Activated CD4-positive, alpha-beta T cell treated with anti-CD3 and anti-CD28 coated beads, Interleukin-2, amount 50 U/mL, for 4 hours (primary cell): ENCODE measurements at regions not wholly inside any gene's neighbourhood (a gene's known extent, or its start where the extent isn't known, plus 50 kb on each side); places are given as distances from the start of the nearest gene placed in this dataset.

ENCODE experiments used
- DNase-seq, 2 experiments: peaks; one replicate each; pipeline ENCODE4 v3.0.0-alpha.2; 2020

GRCh38 chr9:129396365-129396708 is 218.3 kb upstream of the IER5L start:
- no peak for DNase-seq

DNA sequence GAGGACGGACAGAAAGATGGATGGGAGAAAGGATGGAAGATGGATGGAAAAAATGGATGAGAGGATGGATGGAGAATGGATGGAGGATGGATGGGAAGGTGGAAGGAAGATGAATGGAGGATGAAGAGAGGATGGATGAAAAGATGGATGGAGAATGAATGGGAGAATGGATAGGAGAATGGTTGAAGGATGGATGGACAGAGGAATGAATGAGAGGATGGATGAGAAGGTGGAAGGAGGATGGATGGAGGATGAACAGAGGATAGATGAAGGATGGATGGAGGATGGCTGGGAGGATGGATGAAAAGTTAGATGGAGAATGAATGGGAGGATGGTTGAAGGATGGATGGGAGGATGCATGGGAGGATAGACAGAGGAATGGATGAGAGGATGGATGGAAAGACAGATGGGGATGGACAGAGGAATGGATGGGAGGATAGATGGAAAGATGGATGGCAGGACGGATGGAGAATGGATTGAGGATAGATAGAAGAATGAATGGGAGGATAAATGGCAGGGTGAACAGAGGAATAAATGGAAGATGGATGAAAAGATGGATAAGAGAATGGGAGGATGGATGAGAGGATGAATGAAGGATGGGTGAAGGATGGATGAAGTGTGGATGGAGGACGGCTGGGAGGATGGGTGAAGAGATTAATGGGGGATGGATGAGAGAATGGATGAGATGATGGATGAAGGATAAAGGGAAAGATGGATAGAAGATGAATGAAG is 217.7 kb upstream of the IER5L start:
- DNase-seq = no peak

DNA sequence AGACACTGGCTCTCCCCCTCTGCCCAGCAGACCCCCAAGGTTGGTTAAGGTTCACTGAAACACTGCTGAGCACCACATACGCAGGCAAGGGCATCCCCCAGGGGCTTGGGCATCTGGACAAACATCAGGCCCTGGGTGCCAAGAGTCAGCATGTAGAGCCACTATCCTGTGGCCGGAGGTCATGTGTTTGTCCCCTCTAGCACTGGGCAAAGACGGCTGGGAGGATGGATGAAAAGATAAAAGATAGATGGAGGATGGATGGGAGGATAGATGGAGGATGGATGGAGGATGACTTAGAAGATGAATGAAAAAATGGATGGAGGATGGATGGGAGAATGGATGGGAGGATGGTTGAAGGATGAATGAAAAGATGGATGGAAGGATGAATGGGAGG is 216.8 kb upstream of the IER5L start:
- DNase-seq = no peak

- no peak for DNase-seq
These were observed 216.2 kb upstream of the IER5L start for GRCh38 chr9:129394061-129394885.

DNA sequence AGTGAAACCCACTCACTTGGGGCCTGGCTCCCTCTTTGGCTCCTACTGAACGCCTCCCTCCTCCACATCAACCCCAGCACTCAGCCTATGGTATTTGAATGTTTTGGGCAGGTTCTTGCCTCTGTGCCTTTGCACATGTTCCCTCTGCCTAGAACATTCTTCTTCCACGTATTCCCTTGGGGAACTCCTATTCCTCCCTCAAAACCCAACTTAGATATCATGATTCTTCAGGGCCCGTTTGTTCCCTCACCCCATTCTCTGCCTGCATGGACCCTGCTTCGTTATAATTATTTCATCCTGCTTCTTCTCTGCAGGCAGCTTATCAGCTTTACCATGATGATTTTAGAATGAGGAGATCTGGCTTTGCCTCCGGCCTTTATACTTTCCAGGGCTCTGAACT is 215.0 kb upstream of the IER5L start:
- no peak for DNase-seq

DNA sequence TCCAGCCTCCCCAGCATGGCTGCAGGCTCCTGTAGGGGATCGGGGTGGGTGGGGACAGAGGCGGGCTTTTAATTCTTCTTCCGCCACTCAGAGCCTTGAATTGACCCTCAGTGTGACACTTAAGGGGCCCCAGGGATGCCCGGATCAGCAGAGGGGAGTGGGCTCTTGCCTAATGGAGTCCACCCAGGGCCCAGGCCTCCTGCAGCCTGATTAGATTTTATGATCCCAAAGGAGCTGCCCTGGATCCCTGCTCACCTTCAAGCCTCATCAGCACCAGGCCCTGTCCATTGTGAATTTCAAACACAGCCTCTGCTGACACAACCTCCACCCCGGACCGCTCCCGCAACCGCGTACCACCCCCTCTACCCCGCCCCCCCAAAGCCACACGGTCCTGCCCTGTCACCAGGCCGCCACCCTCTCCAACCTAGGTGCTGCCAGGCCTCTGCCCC is 214.1 kb upstream of the IER5L start:
- no peak for DNase-seq

DNA sequence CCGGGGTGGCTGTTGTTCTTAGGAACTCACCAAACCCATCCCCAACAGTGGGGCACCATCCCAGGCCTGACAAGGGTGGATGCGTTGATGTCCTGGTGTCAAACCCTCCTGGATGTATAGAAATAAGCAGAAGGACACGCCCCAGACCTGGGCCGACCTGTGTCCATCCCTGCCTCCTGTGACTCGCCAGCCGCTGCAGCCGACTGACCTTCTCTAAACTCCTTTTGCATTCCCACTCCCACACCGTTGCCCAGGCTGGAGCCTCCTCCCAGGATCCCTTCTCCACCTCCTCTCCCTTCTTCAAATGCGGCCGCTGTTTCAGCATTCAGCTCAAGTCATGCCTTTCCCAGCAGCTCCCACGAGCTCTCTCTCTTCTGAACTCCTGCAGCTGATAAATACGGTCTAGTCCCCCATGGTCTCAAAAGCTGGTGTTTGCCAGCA is 213.2 kb upstream of the IER5L start:
- no peak for DNase-seq

DNA sequence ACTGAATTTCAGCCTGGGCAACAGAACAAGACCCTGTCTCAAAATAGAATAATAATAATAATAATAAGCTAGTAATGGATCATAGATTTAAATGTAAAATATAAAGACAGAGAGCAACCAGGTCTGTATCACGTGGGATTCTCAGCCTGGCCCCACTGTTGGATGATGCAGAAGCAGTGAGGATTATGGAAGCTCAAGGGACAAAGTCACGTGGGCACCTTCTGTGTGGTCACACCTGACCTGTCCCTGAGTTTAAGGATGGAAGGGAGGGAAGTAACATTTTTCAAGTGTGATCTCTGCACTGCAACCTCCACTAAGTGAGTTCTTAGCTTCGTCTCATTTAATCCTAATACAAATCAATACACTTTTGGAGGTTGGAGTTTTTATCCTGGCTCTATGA is 212.5 kb upstream of the IER5L start:
- no peak for DNase-seq

- no peak for DNase-seq
These were observed 209.8 kb upstream of the IER5L start for GRCh38 chr9:129387822-129388221.

DNA sequence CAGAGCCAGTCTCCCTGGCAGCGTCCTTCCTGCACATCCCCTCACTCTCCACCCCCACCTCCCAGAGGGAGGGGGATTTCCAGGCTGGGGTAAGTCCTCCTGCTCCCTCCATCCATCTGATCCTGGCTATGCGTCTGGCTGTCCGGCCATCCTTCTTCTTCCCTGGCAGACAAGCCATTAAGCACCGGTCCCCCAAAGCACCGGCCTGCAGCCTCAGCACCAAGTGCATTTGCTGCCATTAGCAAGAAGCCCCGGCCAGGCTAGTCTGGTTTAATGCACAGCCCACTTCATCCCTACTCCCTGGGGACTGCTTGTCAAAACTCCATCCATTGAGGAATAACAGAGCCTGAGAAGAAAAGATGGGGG is 208.7 kb upstream of the IER5L start:
- no peak for DNase-seq

DNA sequence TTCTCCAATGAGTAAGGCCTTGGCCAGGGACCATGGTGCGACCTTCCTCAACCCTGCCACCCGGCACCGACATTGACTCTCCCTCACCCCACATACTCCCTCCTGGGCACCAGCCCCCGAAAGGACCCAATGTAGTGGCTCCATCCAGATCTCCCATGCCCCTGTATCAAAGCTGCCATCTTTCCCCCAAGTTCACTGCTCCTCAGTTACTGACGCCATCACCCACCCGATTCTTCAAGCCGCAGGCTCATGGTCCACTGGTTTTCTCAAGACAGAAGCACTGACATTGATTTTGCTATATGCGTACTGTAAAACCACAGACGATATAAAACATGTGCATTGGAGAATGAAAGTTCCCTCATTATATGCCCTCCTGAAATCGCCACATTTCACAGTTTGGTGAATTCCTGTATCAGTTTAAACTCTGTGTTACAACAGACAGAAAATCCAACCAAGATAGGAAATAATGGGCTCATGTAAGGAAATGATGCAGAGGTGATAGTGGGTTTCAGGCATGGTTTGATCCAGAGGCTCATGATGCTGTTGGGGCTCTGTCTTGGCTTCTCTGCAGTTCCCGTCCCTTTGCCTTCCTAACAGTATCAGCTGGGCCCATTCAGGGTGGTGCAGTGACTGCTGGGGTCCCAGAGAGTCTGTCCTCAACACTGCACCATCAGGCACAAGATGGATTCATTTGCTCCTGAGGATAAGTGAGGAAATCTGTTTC is 207.3 kb upstream of the IER5L start:
- no peak for DNase-seq

DNA sequence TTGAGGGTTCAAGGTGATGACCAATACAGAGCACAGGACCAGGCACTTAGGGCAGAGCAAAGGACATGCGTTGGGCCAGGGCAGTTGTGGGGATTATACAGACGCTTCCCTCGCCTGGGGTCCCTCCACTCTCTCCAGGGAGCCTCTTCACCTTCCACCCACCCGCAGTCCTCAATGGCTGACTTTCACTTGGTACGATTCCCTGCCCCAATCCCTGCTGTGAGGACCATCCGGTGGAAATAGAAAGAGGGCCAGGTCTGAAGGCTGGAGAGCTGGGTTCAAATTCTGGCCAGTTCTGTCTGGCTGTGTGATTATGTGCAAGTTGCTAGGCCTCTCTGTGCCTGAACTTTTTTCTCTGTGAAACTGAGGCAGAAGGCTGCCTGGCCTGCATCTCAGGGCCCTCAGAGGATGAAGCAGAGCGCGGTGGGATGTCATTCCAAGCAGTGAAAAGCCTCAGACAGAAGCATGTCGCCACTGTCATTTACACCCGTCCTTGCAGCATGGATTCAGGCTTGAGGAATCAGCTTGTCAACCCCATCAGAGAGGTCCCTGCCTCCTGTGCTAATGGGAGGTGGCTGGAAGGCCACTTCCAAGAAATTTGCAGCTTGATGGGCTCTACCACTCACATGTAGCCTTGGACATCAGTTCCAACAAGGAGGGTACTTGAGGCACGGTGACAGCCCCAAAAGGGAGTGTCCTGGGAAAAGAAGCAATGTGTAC is 206.6 kb upstream of the IER5L start:
- DNase-seq = no peak

DNA sequence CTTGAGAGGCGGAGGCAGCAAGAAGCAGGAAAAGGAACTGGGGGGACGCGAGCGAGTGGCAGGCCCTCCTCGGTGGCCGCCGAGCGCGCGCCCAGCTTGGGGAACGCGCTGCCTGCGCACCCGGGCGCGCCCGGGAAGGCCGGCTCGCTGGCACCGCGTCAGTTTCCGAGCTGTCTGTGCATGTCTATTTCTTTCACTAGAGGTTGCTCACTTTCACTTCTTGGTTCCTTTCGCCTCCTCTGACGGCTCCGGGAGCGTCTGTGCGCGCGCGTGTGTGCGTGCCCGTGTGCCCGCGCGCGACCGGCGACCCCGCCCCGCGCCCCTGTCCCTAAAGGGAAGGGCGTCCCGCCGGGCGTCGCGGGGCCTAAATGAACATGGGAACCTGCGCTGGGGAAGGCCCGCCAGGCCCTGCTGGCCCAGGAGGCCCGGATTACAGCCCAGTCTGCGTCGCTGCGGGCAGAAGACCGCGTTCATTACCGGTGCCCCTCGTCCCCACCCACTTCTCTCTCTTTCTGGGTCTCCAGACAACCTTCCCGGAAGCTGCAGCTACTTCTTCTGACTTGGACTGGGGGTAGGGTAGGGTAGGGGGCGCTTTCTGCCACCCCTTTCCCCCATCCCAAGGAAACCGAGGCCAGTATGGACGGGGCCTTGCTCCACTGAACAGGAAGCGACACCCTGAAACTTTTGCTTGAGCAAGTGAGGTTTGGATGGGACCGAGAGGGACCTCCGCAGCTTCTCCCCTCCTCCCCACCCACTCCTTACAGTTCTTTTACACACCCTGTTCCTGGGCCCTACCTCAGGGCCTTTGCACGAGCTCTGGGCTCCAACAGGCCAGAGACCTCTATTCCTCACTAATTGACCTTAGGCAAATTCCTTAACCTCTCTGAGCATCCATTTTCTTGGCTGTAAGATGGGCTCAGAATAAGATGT is 205.8 kb upstream of the IER5L start:
- DNase-seq = peak; percentile 59 to 62

GRCh38 chr9:129383019-129383560 is 205.0 kb upstream of the IER5L start:
- DNase-seq = no peak

DNA sequence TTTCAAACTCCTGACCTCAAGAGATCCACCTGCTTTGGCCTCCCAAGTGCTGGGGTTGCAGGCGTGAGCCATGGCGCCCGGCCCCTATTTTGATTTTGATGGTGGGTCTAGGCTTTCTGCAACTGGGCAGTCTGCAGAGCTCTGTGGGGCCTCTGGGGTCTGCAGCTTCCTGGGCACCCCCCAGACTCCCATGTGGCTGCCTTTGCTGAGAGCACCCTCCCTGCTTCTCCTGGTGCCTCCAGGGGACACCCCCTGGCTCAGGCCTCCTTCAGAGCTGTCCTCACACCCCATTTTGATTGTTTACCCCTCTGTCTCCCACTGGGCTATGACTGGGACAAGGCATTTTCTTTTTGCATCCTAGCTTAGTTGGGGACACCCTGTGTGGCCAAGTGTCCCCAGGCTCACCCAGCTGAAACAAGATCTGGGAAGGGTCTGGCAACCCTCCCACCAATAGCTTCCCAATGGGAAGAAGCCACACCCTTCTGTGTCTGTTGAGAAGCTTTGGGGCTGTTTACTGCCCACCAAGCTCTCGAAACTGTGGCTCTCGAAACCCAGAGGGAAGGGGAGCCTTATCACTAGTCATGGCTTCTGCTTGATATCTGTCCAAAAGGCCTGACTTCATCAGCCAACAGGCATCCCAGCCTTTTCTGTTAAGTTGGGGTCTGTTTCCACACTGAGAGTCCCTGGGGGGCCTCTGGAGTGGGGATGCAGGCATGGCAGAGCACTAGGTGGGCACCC is 204.4 kb upstream of the IER5L start:
- DNase-seq = no peak

DNA sequence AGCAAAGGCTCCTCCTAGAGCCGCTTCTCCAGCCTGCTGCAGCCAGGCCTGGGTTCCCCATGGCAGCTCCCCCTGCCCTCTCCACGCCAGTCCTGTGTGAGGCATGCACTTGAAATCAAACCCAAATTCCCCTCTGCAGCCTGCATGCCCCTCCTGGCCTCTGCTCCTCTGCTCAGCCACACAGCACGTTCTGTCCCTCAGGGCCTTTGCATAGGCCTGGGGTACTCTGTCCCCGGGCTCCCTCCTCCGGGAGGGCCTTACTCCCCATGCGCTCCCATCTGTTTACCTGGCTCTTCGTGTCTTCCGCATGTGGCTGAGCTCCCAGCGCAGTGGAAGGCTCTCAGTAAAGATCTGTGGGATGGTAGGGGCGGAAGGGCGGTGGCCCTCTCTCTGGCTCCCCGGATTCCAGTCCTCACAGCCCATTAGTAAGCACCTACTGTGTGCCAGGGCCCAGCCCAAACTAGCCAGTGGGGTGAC is 203.5 kb upstream of the IER5L start:
- no peak for DNase-seq

- no peak for DNase-seq
These were observed 202.9 kb upstream of the IER5L start for GRCh38 chr9:129380961-129381401.

- DNase-seq = no peak
These were observed 201.8 kb upstream of the IER5L start for GRCh38 chr9:129379886-129380285.

DNA sequence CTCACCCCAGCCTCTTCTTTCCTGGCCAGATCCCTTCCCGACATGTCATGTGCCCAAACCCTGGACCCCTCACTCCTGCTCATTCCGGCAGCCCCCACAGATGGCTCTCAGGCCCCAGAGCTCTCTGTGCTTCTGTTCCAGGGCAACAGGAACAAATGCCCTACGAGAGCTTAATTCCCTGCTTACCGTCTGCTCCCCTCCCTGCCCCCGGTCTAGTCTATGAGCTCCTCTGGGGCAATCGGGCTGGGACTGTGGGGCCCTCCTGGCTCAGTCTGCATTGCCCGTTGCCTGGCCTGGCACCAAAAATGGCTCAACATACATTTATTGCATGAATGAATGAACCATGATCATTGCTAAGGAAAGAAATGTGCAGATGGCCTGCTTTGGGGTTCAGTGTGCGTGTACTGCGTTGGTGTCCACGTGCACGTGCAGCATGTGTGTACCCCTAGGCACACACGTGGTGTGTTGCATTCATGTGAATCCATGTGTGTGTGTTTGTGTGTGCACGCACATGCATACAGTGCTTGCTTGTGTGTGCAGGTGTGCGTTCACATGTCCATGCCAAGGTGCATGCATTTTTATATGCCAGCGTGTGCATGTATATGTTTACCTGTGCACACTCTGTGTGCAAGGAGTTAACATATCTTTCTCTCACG is 201.2 kb upstream of the IER5L start:
- DNase-seq = no peak
